ENCODE measurements at regions not wholly inside any gene's neighbourhood (a gene's known extent, or its start where the extent isn't known, plus 50 kb on each side); places are given as distances from the start of the nearest gene placed in this dataset.
"Not testable (repeated sequence)": the region's sequence is repeated elsewhere in the genome, so short reads cannot be mapped to it uniquely, and the experiment has no call there.

- TF ChIP-seq CTCF, POLR2AphosphoS5 (IDR thresholded peaks at IDR 0.05): not testable (repeated sequence)
Measured at GRCh38 chr21:10417551-10418002, 103.8 kb upstream of the TPTE start.

Data from prostate gland (tissue), 2 donors.